ENCODE measurements at regions not wholly inside any gene's neighbourhood (a gene's known extent, or its start where the extent isn't known, plus 50 kb on each side); places are given as distances from the start of the nearest gene placed in this dataset.
A peak's percentile ranks its signal among the peaks of the same experiment; 100 is the strongest.

- DNase-seq (ENCODE audit: low read depth), result no peak
These were observed 132.8 kb upstream of the MGMT start for GRCh38 chr10:129334266-129334665.

- no peak for DNase-seq (ENCODE audit: low read depth)
These were observed 131.6 kb upstream of the MGMT start for GRCh38 chr10:129335396-129335795.

GRCh38 chr10:129335942-129336341, 131.1 kb upstream of the MGMT start:
- no peak for DNase-seq (ENCODE audit: low read depth)

- no peak for DNase-seq (ENCODE audit: low read depth)
These were observed 127.8 kb upstream of the MGMT start for GRCh38 chr10:129339191-129339590.

- no peak for DNase-seq (ENCODE audit: low read depth)
These were observed 127.2 kb upstream of the MGMT start for GRCh38 chr10:129339841-129340240.

- no peak for DNase-seq (ENCODE audit: low read depth)
These were observed 126.0 kb upstream of the MGMT start for GRCh38 chr10:129341087-129341486.

- no peak for DNase-seq (ENCODE audit: low read depth)
These were observed 124.7 kb upstream of the MGMT start for GRCh38 chr10:129342385-129342784.

- DNase-seq (ENCODE audit: low read depth), result no peak
These were observed 123.9 kb upstream of the MGMT start for GRCh38 chr10:129343141-129343540.

- no peak for DNase-seq (ENCODE audit: low read depth)
These were observed 122.9 kb upstream of the MGMT start for GRCh38 chr10:129344103-129344502.

GRCh38 chr10:129344731-129345355, 122.2 kb upstream of the MGMT start:
- DNase-seq (ENCODE audit: low read depth), result no peak

- no peak for DNase-seq (ENCODE audit: low read depth)
These were observed 121.3 kb upstream of the MGMT start for GRCh38 chr10:129345763-129346162.

- DNase-seq (ENCODE audit: low read depth), result no peak
These were observed 116.4 kb upstream of the MGMT start for GRCh38 chr10:129350690-129351089.

- DNase-seq (ENCODE audit: low read depth), result no peak
These were observed 113.9 kb upstream of the MGMT start for GRCh38 chr10:129353101-129353500.

- no peak for DNase-seq (ENCODE audit: low read depth)
These were observed 107.0 kb upstream of the MGMT start for GRCh38 chr10:129360046-129360445.

GRCh38 chr10:129361676-129362376, 105.2 kb upstream of the MGMT start:
- no peak for DNase-seq (ENCODE audit: low read depth)

GRCh38 chr10:129364949-129365348, 102.1 kb upstream of the MGMT start:
- DNase-seq (ENCODE audit: low read depth), result no peak

- peak; percentile 9 for DNase-seq (ENCODE audit: low read depth)
These were observed 101.2 kb upstream of the MGMT start for GRCh38 chr10:129365767-129366402.

GRCh38 chr10:129366450-129366849, 100.6 kb upstream of the MGMT start:
- DNase-seq (ENCODE audit: low read depth), result no peak

- no peak for DNase-seq (ENCODE audit: low read depth)
These were observed 97.5 kb upstream of the MGMT start for GRCh38 chr10:129369566-129369965.

GRCh38 chr10:129371541-129371940, 95.5 kb upstream of the MGMT start:
- DNase-seq (ENCODE audit: low read depth), result no peak

- no peak for DNase-seq (ENCODE audit: low read depth)
These were observed 94.9 kb upstream of the MGMT start for GRCh38 chr10:129372172-129372571.

- no peak for DNase-seq (ENCODE audit: low read depth)
These were observed 93.8 kb upstream of the MGMT start for GRCh38 chr10:129373231-129373630.

GRCh38 chr10:129373718-129374117, 93.3 kb upstream of the MGMT start:
- DNase-seq (ENCODE audit: low read depth), result no peak
